A673 (cell line): ENCODE measurements at regions not wholly inside any gene's neighbourhood (a gene's known extent, or its start where the extent isn't known, plus 50 kb on each side); places are given as distances from the start of the nearest gene placed in this dataset.

Source experiments
- BruUV-seq: library from RNA; stranded (reverse); fragments of 400-500 nt; replicated peaks from 2 replicates; lab custom pipeline; 2021; lab: Mats Ljungman, UMichigan
- CTCF ChIA-PET: fragments of 300-600 bp; sonication (Branson Sonifier 250); formaldehyde crosslinking; loops from one replicate; lab custom pipeline; 2022; ENCODE audit warnings: antibody characterized with exemption; lab: Charles Lee
- POLR2A ChIA-PET: fragments of 300-600 bp; sonication (Branson Sonifier 250); formaldehyde crosslinking; loops from one replicate; lab custom pipeline; 2022; ENCODE audit warnings: antibody characterized with exemption; ENCODE audit not compliant: low non-redundant PET; lab: Charles Lee
- DNase-seq: peaks from one replicate; pipeline ENCODE4 v3.0.0-alpha.2; 2015; ENCODE audit warnings: low spot score
- H3K27ac ChIP-seq: fragments of 200-600 bp; sonication (generic); 2 replicates; pipeline ENCODE4 v1.5.1; 2016; ENCODE audit warnings: mixed run types, low read depth, mild to moderate bottlenecking, mixed read lengths, antibody characterized with exemption, low read length; ENCODE audit not compliant: poor library complexity, severe bottlenecking
- H3K27me3 ChIP-seq: fragments of 200-600 bp; sonication (generic); replicated peaks from 2 replicates; pipeline ENCODE4 v1.6.1; 2017; ENCODE audit warnings: mixed run types, low read depth, mild to moderate bottlenecking, mixed read lengths, antibody characterized with exemption, low read length; ENCODE audit not compliant: insufficient read depth, poor library complexity
- H3K36me3 ChIP-seq: fragments of 200-600 bp; sonication (generic); 2 replicates; pipeline ENCODE4 v1.6.1; 2016; ENCODE audit warnings: mixed run types, mild to moderate bottlenecking, mixed read lengths, antibody characterized with exemption, low read length; ENCODE audit not compliant: insufficient read depth, poor library complexity, severe bottlenecking
- H3K4me1 ChIP-seq: fragments of 200-600 bp; sonication (generic); 2 replicates; pipeline ENCODE4 v1.6.1; 2017; ENCODE audit warnings: mixed run types, mild to moderate bottlenecking, mixed read lengths, antibody characterized with exemption, low read length; ENCODE audit not compliant: insufficient read depth, poor library complexity, severe bottlenecking
- H3K4me3 ChIP-seq: fragments of 200-600 bp; sonication (generic); 2 replicates; pipeline ENCODE4 v1.5.1; 2016; ENCODE audit warnings: low read depth, mixed run types, mild to moderate bottlenecking, mixed read lengths, low read length; ENCODE audit not compliant: poor library complexity, severe bottlenecking
- H3K9me3 ChIP-seq: fragments of 200-600 bp; sonication (generic); 2 replicates; pipeline ENCODE4 v1.6.1; 2016; ENCODE audit warnings: mixed run types, low read depth, mild to moderate bottlenecking, mixed read lengths, antibody characterized with exemption, low read length; ENCODE audit not compliant: poor library complexity, severe bottlenecking
- CTCF ChIP-seq: fragments of 300-800, 200-600 bp; sonication (generic); conservative IDR thresholded peaks from 2 replicates; pipeline ENCODE4 v1.5.1; 2017; ENCODE audit warnings: low read depth, mild to moderate bottlenecking, antibody characterized with exemption, low read length, moderate library complexity, mixed read lengths
- EZH2 ChIP-seq: fragments of 200-600 bp; sonication (generic); IDR thresholded peaks from 2 replicates; pipeline ENCODE4 v1.6.1; 2017; ENCODE audit warnings: borderline replicate concordance, low read depth, mild to moderate bottlenecking, mixed read lengths, antibody characterized with exemption, low read length; ENCODE audit not compliant: poor library complexity, severe bottlenecking
- intact Hi-C: fragments of 100-400 bp; cut with micrococcal nuclease; formaldehyde crosslinking; loops from one replicate; pipeline ENCODE4 v1.10.0; 2022; ENCODE audit not compliant: unreplicated experiment

- ChIA-PET CTCF (no interaction called here), POLR2A (no interaction called here)
- TF ChIP-seq CTCF (no peak), EZH2 (no peak)
- intact Hi-C loops: no loop called here
- no peak overlapping the region for H3K4me3 ChIP-seq
- no peaks in the 10 kb centered on the region for H3K36me3 ChIP-seq
- H3K27me3 ChIP-seq: no peaks in the 10 kb centered on the region
- no peaks in the 10 kb centered on the region for H3K4me1 ChIP-seq
- no TSS peak for BruUV-seq
- no peak for DNase-seq
- H3K9me3 ChIP-seq: no peaks in the 10 kb centered on the region
- no peak overlapping the region for H3K27ac ChIP-seq
Measured at GRCh38 chr14:98736701-98737338, 535.2 kb downstream of the BCL11B start.

GRCh38 chr14:98741523-98741922 lies 530.5 kb downstream of the BCL11B start:
- ChIA-PET CTCF (no interaction called here), POLR2A (no interaction called here)
- intact Hi-C loops: no loop called here
- no peak for DNase-seq
- no peaks in the 10 kb centered on the region for H3K9me3 ChIP-seq
- H3K4me1 ChIP-seq: no peaks in the 10 kb centered on the region
- no peak overlapping the region for H3K4me3 ChIP-seq
- no peaks in the 10 kb centered on the region for H3K27me3 ChIP-seq
- no peak overlapping the region for H3K27ac ChIP-seq
- no peaks in the 10 kb centered on the region for H3K36me3 ChIP-seq
- BruUV-seq: no TSS peak
- TF ChIP-seq EZH2 (no peak), CTCF (no peak)

- Histone ChIP-seq H3K27ac (no peak overlapping the region), H3K9me3 (no peaks in the 10 kb centered on the region), H3K27me3 (no peaks in the 10 kb centered on the region), H3K4me1 (no peaks in the 10 kb centered on the region), H3K4me3 (no peak overlapping the region), H3K36me3 (no peaks in the 10 kb centered on the region)
- intact Hi-C loops: no loop called here
- BruUV-seq: no TSS peak
- CTCF ChIA-PET: no interaction called here
- TF ChIP-seq CTCF: no peak
- no peak for TF ChIP-seq EZH2
- POLR2A ChIA-PET: no interaction called here
- DNase-seq: no peak
Measured at GRCh38 chr14:98742001-98742400, 530.0 kb downstream of the BCL11B start.
